HG03045 (cell line): ENCODE measurements at regions not wholly inside any gene's neighbourhood (a gene's known extent, or its start where the extent isn't known, plus 50 kb on each side); places are given as distances from the start of the nearest gene placed in this dataset.
"Not testable (repeated sequence)": the region's sequence is repeated elsewhere in the genome, so short reads cannot be mapped to it uniquely, and the experiment has no call there.

ENCODE experiments used
- ATAC-seq: cut with Tn5 transposase; IDR thresholded peaks from one replicate; pipeline ENCODE4 v1.9.1; 2021; ENCODE audit warnings: mild to moderate bottlenecking, moderate library complexity; ENCODE audit not compliant: unreplicated experiment

- ATAC-seq: not testable (repeated sequence)
Observed at GRCh38 chr1:120550335-120550734, 135.5 kb downstream of the NBPF8 start.

- ATAC-seq: not testable (repeated sequence)
Observed at GRCh38 chr1:120552190-120552589, 137.4 kb downstream of the NBPF8 start.

GRCh38 chr1:120557605-120558302 lies 142.9 kb downstream of the NBPF8 start:
- ATAC-seq: not testable (repeated sequence)

GRCh38 chr1:120558303-120559060 lies 143.6 kb downstream of the NBPF8 start:
- peak; percentile 82 for ATAC-seq

GRCh38 chr1:120561767-120562166 lies 146.9 kb downstream of the NBPF8 start:
- not testable (repeated sequence) for ATAC-seq

GRCh38 chr1:120565396-120565795 lies 150.6 kb downstream of the NBPF8 start:
- ATAC-seq: not testable (repeated sequence)

GRCh38 chr1:120567620-120568019 lies 152.8 kb downstream of the NBPF8 start:
- not testable (repeated sequence) for ATAC-seq

- ATAC-seq: not testable (repeated sequence)
Observed at GRCh38 chr1:120575201-120575600, 148.5 kb upstream of the NBPF26 start.

GRCh38 chr1:120582135-120582534 lies 141.6 kb upstream of the NBPF26 start:
- not testable (repeated sequence) for ATAC-seq

GRCh38 chr1:120586053-120586452 lies 137.7 kb upstream of the NBPF26 start:
- ATAC-seq: not testable (repeated sequence)

GRCh38 chr1:120588811-120589210 lies 134.9 kb upstream of the NBPF26 start:
- ATAC-seq: not testable (repeated sequence)

- ATAC-seq: not testable (repeated sequence)
Observed at GRCh38 chr1:120591774-120592173, 132.0 kb upstream of the NBPF26 start.

- not testable (repeated sequence) for ATAC-seq
Observed at GRCh38 chr1:120592943-120593342, 130.8 kb upstream of the NBPF26 start.

- not testable (repeated sequence) for ATAC-seq
Observed at GRCh38 chr1:120593648-120594047, 130.1 kb upstream of the NBPF26 start.

GRCh38 chr1:120598331-120598951 lies 125.3 kb upstream of the NBPF26 start:
- ATAC-seq: not testable (repeated sequence)

- ATAC-seq: not testable (repeated sequence)
Observed at GRCh38 chr1:120599511-120599910, 124.2 kb upstream of the NBPF26 start.

GRCh38 chr1:120600442-120601041 lies 123.2 kb upstream of the NBPF26 start:
- not testable (repeated sequence) for ATAC-seq

- not testable (repeated sequence) for ATAC-seq
Observed at GRCh38 chr1:120607882-120608281, 115.9 kb upstream of the NBPF26 start.

GRCh38 chr1:120608314-120609014 lies 115.3 kb upstream of the NBPF26 start:
- not testable (repeated sequence) for ATAC-seq

- ATAC-seq: not testable (repeated sequence)
Observed at GRCh38 chr1:120609015-120609573, 114.7 kb upstream of the NBPF26 start.
